ENCODE measurements at regions not wholly inside any gene's neighbourhood (a gene's known extent, or its start where the extent isn't known, plus 50 kb on each side); places are given as distances from the start of the nearest gene placed in this dataset.

GRCh38 chr21:27693376-27693775, 726.5 kb upstream of the ADAMTS5 start:
- Histone ChIP-seq H3K4me2 (replicated peaks; ENCODE audit: extremely low read depth, low read length, poor library complexity, severe bottlenecking) (no peak overlapping the region), H3K27ac (ENCODE audit: low read depth in 1 of 2, low read length in 2 of 2) (no peak overlapping the region), H4K20me1 (ENCODE audit: insufficient read depth, low read length) (no peaks in the 10 kb centered on the region), H3K79me2 (ENCODE audit: insufficient read depth, low read length) (no peaks in the 10 kb centered on the region), H2AFZ (ENCODE audit: insufficient read depth, low read depth, low read length, poor library complexity, severe bottlenecking) (no peak overlapping the region), H3K9ac (ENCODE audit: insufficient read depth, low read length, poor library complexity, severe bottlenecking) (no peak overlapping the region), H3K9me3 (replicated peaks in 1 of 2; ENCODE audit: control insufficient read depth in 1 of 2, insufficient read depth in 1 of 2, low read length in 2 of 2) (peaks cover 0 to 3% of the 10 kb centered on the region in 2 donors), H3K4me1 (ENCODE audit: control insufficient read depth in 1 of 2, insufficient read depth in 2 of 2, low read length in 2 of 2) (no peaks in the 10 kb centered on the region), H3K4me3 (replicated peaks in 1 of 3; ENCODE audit: low read depth in 2 of 3, low read length in 3 of 3) (no peak overlapping the region), H3K27me3 (ENCODE audit: control insufficient read depth in 2 of 2, insufficient read depth in 2 of 2, low read length in 2 of 2) (peaks cover 0 to 3% of the 10 kb centered on the region in 2 donors), H3K36me3 (replicated peaks in 1 of 2; ENCODE audit: control insufficient read depth in 1 of 2, insufficient read depth in 2 of 2, low read length in 2 of 2) (no peaks in the 10 kb centered on the region)
- intact Hi-C loops (cut with micrococcal nuclease): loop anchor here in 1 of 2 donors (10.0 kb wide), 1 partner anchor 1051 kb away; no protein-coding TSS in a partner anchor
- Mint-ChIP-seq H3K9me3 (peaks cover 0 to 6% (median 0%) of the 10 kb centered on the region in 7 donors), H3K4me3 (no peak overlapping the region), H3K36me3 (no peaks in the 10 kb centered on the region), H3K27me3 (ENCODE audit: low read depth in 3 of 3) (peaks cover 2 to 5% (median 4%) of the 10 kb centered on the region in 3 donors), H3K4me1 (no peaks in the 10 kb centered on the region), H3K27ac (no peak overlapping the region)
- no peak for DNase-seq
- no peak for TF ChIP-seq CTCF (IDR thresholded peaks at IDR 0.05)
- no CpG with 5 or more reads among the region's 6 CpGs for WGBS (ENCODE audit: insufficient coverage)

GRCh38 chr21:27691516-27691915, 724.6 kb upstream of the ADAMTS5 start:
- intact Hi-C loops (cut with micrococcal nuclease): loop anchor here in 1 of 2 donors (10.0 kb wide), 1 partner anchor 1053 kb away; no protein-coding TSS in a partner anchor
- Histone ChIP-seq H3K36me3 (replicated peaks in 1 of 2; ENCODE audit: control insufficient read depth in 1 of 2, insufficient read depth in 2 of 2, low read length in 2 of 2) (no peaks in the 10 kb centered on the region), H3K9ac (ENCODE audit: insufficient read depth, low read length, poor library complexity, severe bottlenecking) (no peak overlapping the region), H4K20me1 (ENCODE audit: insufficient read depth, low read length) (no peaks in the 10 kb centered on the region), H3K9me3 (replicated peaks in 1 of 2; ENCODE audit: control insufficient read depth in 1 of 2, insufficient read depth in 1 of 2, low read length in 2 of 2) (peaks cover 0 to 3% of the 10 kb centered on the region in 2 donors), H3K27me3 (ENCODE audit: control insufficient read depth in 2 of 2, insufficient read depth in 2 of 2, low read length in 2 of 2) (no peaks in the 10 kb centered on the region), H3K4me3 (replicated peaks in 1 of 3; ENCODE audit: low read depth in 2 of 3, low read length in 3 of 3) (no peak overlapping the region), H3K27ac (ENCODE audit: low read depth in 1 of 2, low read length in 2 of 2) (no peak overlapping the region), H3K4me1 (ENCODE audit: control insufficient read depth in 1 of 2, insufficient read depth in 2 of 2, low read length in 2 of 2) (no peaks in the 10 kb centered on the region), H3K4me2 (replicated peaks; ENCODE audit: extremely low read depth, low read length, poor library complexity, severe bottlenecking) (no peak overlapping the region), H3K79me2 (ENCODE audit: insufficient read depth, low read length) (no peaks in the 10 kb centered on the region), H2AFZ (ENCODE audit: insufficient read depth, low read depth, low read length, poor library complexity, severe bottlenecking) (no peak overlapping the region)
- TF ChIP-seq CTCF (IDR thresholded peaks at IDR 0.05): no peak
- no peaks in the 10 kb centered on the region for H3K4me1 Mint-ChIP-seq
- no peak overlapping the region for H3K27ac Mint-ChIP-seq
- peaks cover 0 to 14% (median 2%) of the 10 kb centered on the region in 7 donors for H3K9me3 Mint-ChIP-seq
- no peak for DNase-seq
- no CpG with 5 or more reads among the region's 1 CpG for WGBS (ENCODE audit: insufficient coverage)
- H3K27me3 Mint-ChIP-seq (ENCODE audit: low read depth in 3 of 3): peaks cover 1 to 6% (median 3%) of the 10 kb centered on the region in 3 donors
- no peaks in the 10 kb centered on the region for H3K36me3 Mint-ChIP-seq
- H3K4me3 Mint-ChIP-seq: no peak overlapping the region
